Omental fat pad (tissue), 3 donors: ENCODE measurements at regions not wholly inside any gene's neighbourhood (a gene's known extent, or its start where the extent isn't known, plus 50 kb on each side); places are given as distances from the start of the nearest gene placed in this dataset.

ENCODE experiments used
- ATAC-seq: fragments of 150-250 bp; one replicate; pipeline ENCODE4 v1.9.1; 2016; ENCODE audit warnings: mild to moderate bottlenecking, moderate library complexity; ENCODE audit not compliant: low FRiP score
- DNase-seq: peaks from one replicate; pipeline ENCODE4 v3.0.0-alpha.2; 2019; ENCODE audit warnings: low spot score
- TF ChIP-seq, protein P1 (sequence below), 3 donors: fragments of 450-650 bp; IDR thresholded peaks; one replicate each; pipeline ENCODE4 v1.5.1; 2016 to 2017; ENCODE audit warnings: antibody characterized with exemption in 3 of 3, mild to moderate bottlenecking in 3 of 3, moderate library complexity in 2 of 3

DNA sequence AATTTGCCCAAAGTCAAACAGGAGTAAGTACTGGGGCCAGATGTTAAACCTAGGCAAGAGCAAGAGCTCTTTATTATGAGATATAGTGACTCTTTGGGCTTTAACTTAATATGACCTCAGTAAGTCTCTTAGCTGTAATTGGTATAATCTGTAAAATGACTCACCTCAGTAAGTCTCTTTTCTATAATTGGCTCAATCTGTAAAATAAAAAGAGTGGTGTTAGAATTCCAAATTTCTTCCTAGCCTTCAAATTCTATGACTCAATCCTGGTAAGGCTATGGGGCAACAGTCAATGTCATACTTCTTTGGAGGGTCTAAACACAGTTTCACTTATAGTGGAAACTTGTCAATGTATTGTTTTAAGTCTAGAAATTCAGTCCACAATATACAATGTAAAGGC, 1608.9 kb upstream of the PIK3C3 start:
- TF ChIP-seq, protein P1, sequence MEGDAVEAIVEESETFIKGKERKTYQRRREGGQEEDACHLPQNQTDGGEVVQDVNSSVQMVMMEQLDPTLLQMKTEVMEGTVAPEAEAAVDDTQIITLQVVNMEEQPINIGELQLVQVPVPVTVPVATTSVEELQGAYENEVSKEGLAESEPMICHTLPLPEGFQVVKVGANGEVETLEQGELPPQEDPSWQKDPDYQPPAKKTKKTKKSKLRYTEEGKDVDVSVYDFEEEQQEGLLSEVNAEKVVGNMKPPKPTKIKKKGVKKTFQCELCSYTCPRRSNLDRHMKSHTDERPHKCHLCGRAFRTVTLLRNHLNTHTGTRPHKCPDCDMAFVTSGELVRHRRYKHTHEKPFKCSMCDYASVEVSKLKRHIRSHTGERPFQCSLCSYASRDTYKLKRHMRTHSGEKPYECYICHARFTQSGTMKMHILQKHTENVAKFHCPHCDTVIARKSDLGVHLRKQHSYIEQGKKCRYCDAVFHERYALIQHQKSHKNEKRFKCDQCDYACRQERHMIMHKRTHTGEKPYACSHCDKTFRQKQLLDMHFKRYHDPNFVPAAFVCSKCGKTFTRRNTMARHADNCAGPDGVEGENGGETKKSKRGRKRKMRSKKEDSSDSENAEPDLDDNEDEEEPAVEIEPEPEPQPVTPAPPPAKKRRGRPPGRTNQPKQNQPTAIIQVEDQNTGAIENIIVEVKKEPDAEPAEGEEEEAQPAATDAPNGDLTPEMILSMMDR (IDR thresholded peaks at IDR 0.05), result no peak
- ATAC-seq, result no peak

DNA sequence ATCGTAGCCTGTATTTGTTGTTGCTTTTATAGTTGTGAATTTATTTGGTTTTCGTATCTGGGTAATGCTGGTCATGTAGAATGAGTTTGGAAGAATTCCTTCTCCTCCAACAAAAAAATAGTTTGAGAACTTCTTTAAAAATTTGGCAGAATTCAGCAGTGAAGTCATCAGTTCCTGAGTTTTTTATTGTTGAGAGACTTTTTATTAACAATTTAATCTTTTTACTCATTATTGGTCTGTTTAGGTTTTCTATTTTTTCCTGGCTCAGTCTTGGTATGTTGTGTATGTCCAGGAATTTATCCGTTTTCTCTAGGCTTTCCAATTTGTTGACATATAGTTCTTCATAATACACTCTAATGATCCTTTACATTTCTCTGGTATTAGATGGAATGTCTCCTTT, 1613.3 kb upstream of the PIK3C3 start:
- ATAC-seq (no peak), DNase-seq (no peak)
- TF ChIP-seq, protein P1 (IDR thresholded peaks at IDR 0.05), result no peak

More for the DNA sequence above, 1608.9 kb upstream of the PIK3C3 start:
- no peak for DNase-seq

DNA sequence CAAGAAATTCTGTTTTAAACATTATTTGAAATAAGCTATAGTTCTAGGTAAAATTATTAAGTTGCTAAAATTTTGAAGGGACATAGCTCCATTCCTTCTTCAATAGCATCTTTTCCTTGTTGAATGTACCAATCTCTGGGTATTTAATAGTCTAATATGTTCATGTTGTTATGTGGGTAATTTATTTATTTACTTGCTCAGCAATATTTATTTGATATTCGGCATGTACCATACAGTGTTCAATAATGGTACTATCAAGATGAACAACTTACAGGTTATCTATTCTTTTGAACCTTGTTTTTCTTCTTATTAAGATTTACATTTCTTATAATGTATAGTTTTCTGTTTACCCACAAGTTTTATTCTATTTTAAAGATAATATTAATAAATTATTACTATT, 1616.8 kb upstream of the PIK3C3 start:
- ATAC-seq (no peak), DNase-seq (no peak)
- TF ChIP-seq, protein P1 (IDR thresholded peaks at IDR 0.05), result no peak

DNA sequence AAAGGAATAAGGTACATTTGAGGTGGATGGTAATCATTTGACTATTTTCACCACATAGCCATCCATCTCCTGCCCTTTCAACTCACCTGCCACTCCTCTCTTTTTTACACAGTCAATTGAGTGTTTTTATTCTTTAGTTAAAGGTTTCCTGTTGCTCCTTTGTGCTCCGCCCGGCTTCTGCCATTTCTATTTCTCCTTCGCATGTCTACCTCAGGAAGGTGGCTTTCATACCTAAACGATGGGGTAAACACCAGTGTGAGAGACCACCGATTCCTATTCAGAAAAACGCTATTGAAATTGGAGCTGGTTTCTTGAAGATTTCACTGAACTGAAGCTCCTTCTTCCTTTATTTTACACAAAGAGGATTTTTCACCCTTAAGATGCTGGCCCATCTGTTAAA, 1628.0 kb upstream of the PIK3C3 start:
- DNase-seq (no peak), ATAC-seq (no peak)
- TF ChIP-seq, protein P1 (IDR thresholded peaks at IDR 0.05), result no peak

DNA sequence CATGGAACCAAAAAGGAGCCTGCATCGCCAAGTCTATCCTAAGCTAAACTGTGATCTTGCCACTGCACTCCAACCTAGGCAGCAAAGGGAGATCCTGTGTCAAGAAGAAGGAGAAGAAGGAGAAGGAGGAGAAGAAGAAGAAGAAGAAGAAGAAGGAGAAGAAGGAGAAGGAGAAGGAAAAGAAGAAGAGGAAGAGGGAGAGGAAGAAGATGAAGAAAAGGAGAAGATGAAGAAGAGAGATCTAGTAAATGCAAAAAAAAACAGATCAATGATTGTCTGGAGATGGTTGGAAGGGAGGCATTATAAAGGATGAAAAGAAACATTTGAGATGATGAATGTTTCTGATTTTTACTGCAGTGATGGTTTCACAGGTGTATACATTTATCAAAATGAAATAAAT, 1629.0 kb upstream of the PIK3C3 start:
- ATAC-seq, result no peak
- DNase-seq, result no peak
- TF ChIP-seq, protein P1 (IDR thresholded peaks at IDR 0.05), result no peak

DNA sequence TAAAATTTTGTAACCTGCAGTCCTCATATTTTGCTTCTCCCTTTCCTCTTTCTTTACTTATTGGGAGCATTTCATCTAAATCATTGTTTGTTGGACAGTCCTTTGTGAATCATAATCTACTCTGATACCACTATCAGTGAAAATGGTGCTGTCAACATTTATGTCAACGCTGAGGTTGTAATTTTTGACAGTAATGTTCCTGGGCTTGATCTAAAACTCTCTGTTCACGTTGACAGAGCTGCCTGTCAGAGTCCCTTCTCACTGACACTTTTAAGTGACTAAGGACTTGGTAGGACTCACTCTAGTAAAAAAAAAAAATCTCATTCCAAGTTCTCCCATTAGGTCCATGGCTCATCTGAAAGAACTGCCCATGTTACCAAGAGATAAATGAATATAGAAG, 1640.8 kb upstream of the PIK3C3 start:
- no peak for DNase-seq
- TF ChIP-seq, protein P1 (IDR thresholded peaks at IDR 0.05), result no peak
- ATAC-seq, result no peak

DNA sequence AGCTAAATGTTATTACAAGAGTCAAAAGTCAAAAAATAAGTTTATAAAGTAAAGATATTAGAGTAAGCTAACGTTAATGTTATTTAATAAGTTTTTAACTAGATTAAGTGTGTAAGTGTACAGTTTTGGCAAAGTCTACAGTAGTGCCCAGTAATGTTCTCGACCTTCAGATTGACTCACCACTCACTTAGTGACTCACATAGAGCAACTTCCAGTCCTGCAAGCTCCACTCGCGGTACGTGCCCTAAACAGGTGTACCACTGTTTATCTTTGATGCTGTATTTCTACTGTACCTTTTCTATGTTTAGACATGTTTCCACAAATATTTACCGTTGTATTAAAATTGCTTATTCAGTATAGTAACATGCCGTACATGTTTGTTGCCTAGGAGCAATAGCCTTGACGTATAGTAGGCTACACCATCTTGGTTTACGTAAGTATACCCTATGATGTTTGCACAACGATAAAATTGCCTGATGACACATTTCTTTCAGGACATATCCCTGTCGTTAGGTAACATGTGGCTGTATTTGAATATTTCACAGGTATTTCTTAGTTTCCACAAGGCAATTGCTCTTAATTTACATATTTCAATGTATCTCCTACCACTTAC, 1641.9 kb upstream of the PIK3C3 start:
- TF ChIP-seq, protein P1 (IDR thresholded peaks at IDR 0.05), result no peak
- DNase-seq (no peak), ATAC-seq (no peak)
